ENCODE measurements at regions not wholly inside any gene's neighbourhood (a gene's known extent, or its start where the extent isn't known, plus 50 kb on each side); places are given as distances from the start of the nearest gene placed in this dataset.
"Not testable (repeated sequence)": the region's sequence is repeated elsewhere in the genome, so short reads cannot be mapped to it uniquely, and the experiment has no call there.

DNA sequence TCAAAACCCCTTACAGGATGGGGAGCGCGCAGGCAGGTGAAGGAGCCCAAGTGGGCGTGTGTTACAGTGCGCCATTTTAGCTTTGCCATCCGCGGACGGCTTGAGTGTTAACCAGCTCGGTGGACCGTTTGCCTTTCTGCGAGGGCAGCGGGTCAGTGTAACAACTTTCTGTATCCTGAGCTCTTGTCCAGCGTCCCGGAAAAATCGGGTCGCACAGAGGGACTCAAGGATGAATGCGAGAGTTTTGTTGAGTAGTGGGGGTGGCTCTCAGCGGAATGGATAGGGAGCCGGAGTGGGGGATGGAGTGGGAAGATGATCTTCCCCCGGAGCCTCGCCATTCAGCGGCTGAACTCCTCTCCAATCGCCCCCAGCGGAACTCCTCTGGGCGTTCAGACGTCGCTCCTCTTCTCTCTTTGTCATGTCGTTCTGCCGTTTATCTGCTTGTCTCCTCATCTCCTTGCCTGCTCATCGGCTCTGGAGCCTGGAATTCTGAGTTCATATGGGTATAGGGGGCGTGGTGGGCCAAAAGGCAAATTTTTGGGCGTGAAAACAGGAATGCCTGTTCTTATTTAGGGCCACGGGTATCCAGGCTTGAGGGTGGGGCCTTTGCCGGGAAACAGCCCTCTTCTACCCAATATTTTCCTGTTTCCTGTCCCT, 295.4 kb downstream of the CTH start:
- no peaks in the 10 kb centered on the region for H3K36me3 Mint-ChIP-seq
- no peak overlapping the region for H3K27ac Mint-ChIP-seq
- H3K27me3 Mint-ChIP-seq: no peaks in the 10 kb centered on the region
- no peaks in the 10 kb centered on the region for H3K4me1 Mint-ChIP-seq (ENCODE audit: low read depth)
- no peak for DNase-seq
- intact Hi-C loops (cut with micrococcal nuclease): no loop called here
- ChIA-PET CTCF (no interaction called here), POLR2A (interaction anchor here (0.6 kb wide), 2 partner anchors 53 to 147 kb away, joined by 3 to 4 read pairs; no protein-coding TSS in a partner anchor)
- no peak overlapping the region for H3K4me3 Mint-ChIP-seq
- peaks cover 7% of the 10 kb centered on the region for H3K9me3 Mint-ChIP-seq

- Mint-ChIP-seq H3K4me1 (ENCODE audit: low read depth) (no peaks in the 10 kb centered on the region), H3K9me3 (peaks cover 7% of the 10 kb centered on the region), H3K27me3 (no peaks in the 10 kb centered on the region), H3K27ac (no peak overlapping the region), H3K36me3 (no peaks in the 10 kb centered on the region), H3K4me3 (no peak overlapping the region)
- no peak for DNase-seq
- POLR2A ChIA-PET: interaction anchor here (0.6 kb wide), 1 partner anchor 146 kb away, joined by 3 read pairs; no protein-coding TSS in a partner anchor
- intact Hi-C loops (cut with micrococcal nuclease): no loop called here
- CTCF ChIA-PET: no interaction called here
These were observed 296.1 kb downstream of the CTH start for GRCh38 chr1:70707214-70707613.

DNA sequence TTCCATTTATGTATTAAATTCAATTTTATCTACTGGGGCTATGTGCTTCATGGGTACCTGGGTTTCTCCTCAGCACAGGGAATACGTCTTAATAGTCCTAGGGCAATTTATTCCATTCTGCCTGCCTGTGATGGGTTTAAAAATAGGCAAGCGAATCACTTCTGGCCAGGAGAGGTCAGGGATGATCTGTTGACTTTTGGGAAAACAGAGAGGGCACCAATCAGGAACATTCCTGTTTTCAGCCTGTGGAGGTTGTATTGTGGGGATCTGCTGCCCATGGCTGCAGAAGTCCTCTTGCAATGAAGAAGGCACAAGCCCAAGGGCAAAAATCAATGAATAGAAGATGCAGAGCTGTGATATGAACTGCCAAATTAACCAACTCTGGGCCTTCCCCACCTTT, 303.1 kb downstream of the CTH start:
- no peak overlapping the region for H3K27ac Mint-ChIP-seq
- POLR2A ChIA-PET: no interaction called here
- no peak for DNase-seq
- peaks cover 2% of the 10 kb centered on the region for H3K9me3 Mint-ChIP-seq
- H3K4me3 Mint-ChIP-seq: no peak overlapping the region
- no peaks in the 10 kb centered on the region for H3K27me3 Mint-ChIP-seq
- H3K4me1 Mint-ChIP-seq (ENCODE audit: low read depth): no peaks in the 10 kb centered on the region
- CTCF ChIA-PET: no interaction called here
- intact Hi-C loops (cut with micrococcal nuclease): no loop called here
- H3K36me3 Mint-ChIP-seq: no peaks in the 10 kb centered on the region

DNA sequence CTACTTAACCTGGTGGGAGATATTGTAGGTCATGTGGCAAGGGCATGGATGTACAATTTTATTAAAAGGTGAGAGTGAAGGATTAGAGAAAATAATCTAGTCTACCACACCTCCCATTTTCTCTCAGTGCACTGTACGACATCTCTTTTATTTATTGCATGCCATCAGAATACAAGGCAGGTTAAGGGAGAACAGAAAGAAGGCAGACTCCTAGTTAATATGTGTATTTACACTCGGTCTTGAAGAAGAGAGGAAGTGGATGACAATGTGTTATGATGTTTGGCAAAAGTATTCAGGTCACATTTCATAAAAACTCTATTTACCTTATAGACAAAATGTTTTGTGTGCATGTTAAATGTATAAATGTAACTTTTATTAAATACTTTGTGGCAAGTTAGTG, 306.1 kb downstream of the CTH start:
- Mint-ChIP-seq H3K4me1 (ENCODE audit: low read depth) (no peaks in the 10 kb centered on the region), H3K27ac (no peak overlapping the region), H3K27me3 (no peaks in the 10 kb centered on the region), H3K9me3 (no peaks in the 10 kb centered on the region), H3K4me3 (no peak overlapping the region), H3K36me3 (no peaks in the 10 kb centered on the region)
- CTCF ChIA-PET: no interaction called here
- DNase-seq: no peak
- POLR2A ChIA-PET: no interaction called here
- intact Hi-C loops (cut with micrococcal nuclease): no loop called here

- intact Hi-C loops (cut with micrococcal nuclease): no loop called here
- Mint-ChIP-seq H3K4me1 (ENCODE audit: low read depth) (no peaks in the 10 kb centered on the region), H3K9me3 (peaks cover under 1% of the 10 kb centered on the region), H3K4me3 (no peak overlapping the region), H3K27ac (no peak overlapping the region), H3K27me3 (no peaks in the 10 kb centered on the region), H3K36me3 (no peaks in the 10 kb centered on the region)
- ChIA-PET CTCF (no interaction called here), POLR2A (no interaction called here)
- DNase-seq: no peak
These were observed 306.6 kb downstream of the CTH start for GRCh38 chr1:70717656-70718055.

GRCh38 chr1:70718086-70718630, 307.1 kb downstream of the CTH start:
- ChIA-PET POLR2A (no interaction called here), CTCF (no interaction called here)
- intact Hi-C loops (cut with micrococcal nuclease): no loop called here
- Mint-ChIP-seq H3K9me3 (peaks cover 6% of the 10 kb centered on the region), H3K4me1 (ENCODE audit: low read depth) (no peaks in the 10 kb centered on the region), H3K27me3 (no peaks in the 10 kb centered on the region), H3K27ac (no peak overlapping the region), H3K36me3 (no peaks in the 10 kb centered on the region), H3K4me3 (no peak overlapping the region)
- no peak for DNase-seq

DNA sequence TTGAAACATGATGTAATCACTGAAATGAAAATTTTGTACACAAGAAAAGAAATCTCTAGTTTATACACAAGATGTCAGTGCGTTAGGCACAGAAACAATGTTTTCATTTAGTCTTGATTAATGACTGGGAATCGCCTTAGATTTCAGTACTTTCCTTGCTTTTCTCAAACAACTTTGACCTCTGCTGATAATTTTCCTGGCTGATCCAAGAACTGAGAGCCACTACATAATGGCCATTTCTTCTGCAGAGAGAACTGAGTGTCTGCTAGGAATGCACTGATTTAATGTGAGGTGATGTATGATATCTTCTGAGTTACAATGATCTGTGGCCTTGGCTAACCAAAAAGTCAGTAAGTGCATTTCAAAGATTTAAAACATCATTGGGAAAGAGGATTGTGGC, 308.1 kb downstream of the CTH start:
- H3K27me3 Mint-ChIP-seq: no peaks in the 10 kb centered on the region
- intact Hi-C loops (cut with micrococcal nuclease): no loop called here

DNA sequence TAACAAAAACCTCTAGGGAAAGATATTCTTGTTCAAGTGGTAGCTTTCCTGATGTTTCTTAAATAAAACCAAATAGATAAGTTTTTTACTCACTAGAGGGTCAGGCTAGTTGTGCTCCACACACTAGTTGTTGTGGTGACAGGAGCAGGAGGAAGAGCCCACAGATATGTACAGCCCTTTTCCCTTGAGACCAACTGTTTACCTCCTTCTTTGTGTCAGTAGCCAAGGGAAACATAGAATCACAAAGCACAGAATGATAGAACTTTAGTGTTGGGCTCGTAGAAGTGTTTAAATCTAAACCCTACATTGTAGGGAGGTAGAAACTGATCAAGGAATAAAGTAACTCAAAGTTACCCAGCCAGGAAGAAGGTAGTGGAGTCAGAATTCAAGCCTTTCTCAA, 309.0 kb downstream of the CTH start:
- no peak for DNase-seq
- Mint-ChIP-seq H3K4me1 (ENCODE audit: low read depth) (no peaks in the 10 kb centered on the region), H3K4me3 (no peak overlapping the region), H3K27ac (no peak overlapping the region), H3K9me3 (peaks cover 16% of the 10 kb centered on the region), H3K27me3 (no peaks in the 10 kb centered on the region), H3K36me3 (no peaks in the 10 kb centered on the region)
- ChIA-PET CTCF (no interaction called here), POLR2A (no interaction called here)
- intact Hi-C loops (cut with micrococcal nuclease): no loop called here

More for the DNA sequence above, 308.1 kb downstream of the CTH start:
- H3K9me3 Mint-ChIP-seq: peaks cover 8% of the 10 kb centered on the region
- ChIA-PET POLR2A (no interaction called here), CTCF (no interaction called here)
- DNase-seq: no peak
- H3K4me1 Mint-ChIP-seq (ENCODE audit: low read depth): no peaks in the 10 kb centered on the region
- no peak overlapping the region for H3K4me3 Mint-ChIP-seq
- H3K27ac Mint-ChIP-seq: no peak overlapping the region
- no peaks in the 10 kb centered on the region for H3K36me3 Mint-ChIP-seq

DNA sequence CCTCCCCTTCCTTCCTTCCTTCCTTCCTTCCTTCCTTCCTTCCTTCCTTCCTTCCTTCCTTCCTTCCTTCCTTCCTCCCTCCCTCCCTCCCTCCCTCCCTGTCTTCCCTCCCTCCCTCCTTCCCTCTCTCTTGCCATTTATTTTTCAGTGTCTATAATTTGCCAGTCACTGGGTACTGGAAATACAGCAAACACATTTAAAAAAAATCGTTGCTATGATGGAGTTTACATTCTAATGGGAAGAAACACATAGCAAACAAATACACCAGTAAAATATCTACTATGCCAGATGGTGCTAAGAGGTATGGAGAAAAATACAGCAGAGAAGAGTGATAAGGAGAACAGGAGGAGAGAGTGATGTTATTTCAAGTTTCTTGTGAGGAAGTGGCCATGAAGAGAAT, 309.5 kb downstream of the CTH start:
- ChIA-PET POLR2A (no interaction called here), CTCF (no interaction called here)
- Mint-ChIP-seq H3K27ac (no peak overlapping the region), H3K9me3 (peaks cover 20% of the 10 kb centered on the region), H3K36me3 (no peaks in the 10 kb centered on the region), H3K27me3 (no peaks in the 10 kb centered on the region), H3K4me1 (ENCODE audit: low read depth) (no peaks in the 10 kb centered on the region), H3K4me3 (no peak overlapping the region)
- DNase-seq: no peak
- intact Hi-C loops (cut with micrococcal nuclease): no loop called here

- Mint-ChIP-seq H3K36me3 (peaks cover 2% of the 10 kb centered on the region), H3K9me3 (peaks cover 36% of the 10 kb centered on the region), H3K27me3 (no peaks in the 10 kb centered on the region), H3K4me1 (ENCODE audit: low read depth) (no peaks in the 10 kb centered on the region), H3K4me3 (no peak overlapping the region), H3K27ac (no peak overlapping the region)
- ChIA-PET CTCF (no interaction called here), POLR2A (no interaction called here)
- intact Hi-C loops (cut with micrococcal nuclease): no loop called here
- DNase-seq: no peak
These were observed 316.9 kb downstream of the CTH start for GRCh38 chr1:70727886-70728489.

GRCh38 chr1:70736518-70736917, 311.1 kb downstream of the PTGER3 start:
- H3K4me3 Mint-ChIP-seq; DNase-seq; H3K27me3 Mint-ChIP-seq; CTCF ChIA-PET; H3K27ac Mint-ChIP-seq; H3K4me1 Mint-ChIP-seq (ENCODE audit: low read depth); POLR2A ChIA-PET; H3K36me3 Mint-ChIP-seq; intact Hi-C loops (cut with micrococcal nuclease): not testable (repeated sequence)
- peaks cover 11% of the 10 kb centered on the region for H3K9me3 Mint-ChIP-seq

- Mint-ChIP-seq H3K36me3 (no peaks in the 10 kb centered on the region), H3K27me3 (no peaks in the 10 kb centered on the region), H3K4me1 (ENCODE audit: low read depth) (no peaks in the 10 kb centered on the region), H3K27ac (no peak overlapping the region), H3K4me3 (no peak overlapping the region), H3K9me3 (peaks cover 12% of the 10 kb centered on the region)
- ChIA-PET CTCF (no interaction called here), POLR2A (no interaction called here)
- intact Hi-C loops (cut with micrococcal nuclease): no loop called here
- no peak for DNase-seq
These were observed 310.5 kb downstream of the PTGER3 start for GRCh38 chr1:70737125-70737524.

- CTCF ChIA-PET: no interaction called here
- POLR2A ChIA-PET: no interaction called here
- Mint-ChIP-seq H3K27me3 (no peaks in the 10 kb centered on the region), H3K27ac (no peak overlapping the region), H3K9me3 (peaks cover 23% of the 10 kb centered on the region), H3K4me1 (ENCODE audit: low read depth) (no peaks in the 10 kb centered on the region), H3K4me3 (no peak overlapping the region), H3K36me3 (no peaks in the 10 kb centered on the region)
- DNase-seq: no peak
- intact Hi-C loops (cut with micrococcal nuclease): no loop called here
These were observed 309.0 kb downstream of the PTGER3 start for GRCh38 chr1:70738624-70739023.

All from activated CD4-positive, alpha-beta memory T cell treated with anti-CD3 and anti-CD28 coated beads for 36 hours (primary cell).